ENCODE measurements at regions not wholly inside any gene's neighbourhood (a gene's known extent, or its start where the extent isn't known, plus 50 kb on each side); places are given as distances from the start of the nearest gene placed in this dataset.
A peak's percentile ranks its signal among the peaks of the same experiment; 100 is the strongest.
"Not testable (repeated sequence)": the region's sequence is repeated elsewhere in the genome, so short reads cannot be mapped to it uniquely, and the experiment has no call there.

GRCh38 chr1:5727191-5727590, 265.0 kb downstream of the NPHP4 start:
- no peak overlapping the region for H3K4me3 Mint-ChIP-seq (ENCODE audit: unreplicated experiment)
- Histone ChIP-seq H3K4me3 (ENCODE audit: low read depth, low read length) (no peak overlapping the region), H3K9me3 (no peaks in the 10 kb centered on the region; the same call in 1 of the 2 replicates), H3K27me3 (replicated peaks; ENCODE audit: control insufficient read depth, insufficient read depth, low read length) (no peaks in the 10 kb centered on the region), H3K36me3 (ENCODE audit: control insufficient read depth, insufficient read depth, low read length) (no peaks in the 10 kb centered on the region), H3K4me1 (peaks cover 48% of the 10 kb centered on the region)
- BruUV-seq (replicated peaks) = no TSS peak
- no peak for DNase-seq
- no peaks in the 10 kb centered on the region for H3K27me3 Mint-ChIP-seq (ENCODE audit: insufficient read depth, unreplicated experiment)
- peaks cover 23% of the 10 kb centered on the region for H3K4me1 Mint-ChIP-seq (ENCODE audit: low read depth, unreplicated experiment)
- H3K27ac Mint-ChIP-seq (ENCODE audit: unreplicated experiment) = peak overlapping the region; percentile 72
- H3K36me3 Mint-ChIP-seq (ENCODE audit: insufficient read depth, unreplicated experiment) = no peaks in the 10 kb centered on the region
- ChIA-PET POLR2A (no interaction called here), CTCF (interaction anchor here (1.5 to 2.4 kb wide), 2 partner anchors 9 to 18 kb away, joined by 5 to 17 read pairs; no protein-coding TSS in a partner anchor)
- H3K9me3 Mint-ChIP-seq (ENCODE audit: unreplicated experiment) = peaks cover 11% of the 10 kb centered on the region
- intact Hi-C loops (cut with micrococcal nuclease; ENCODE audit: unreplicated experiment) = no loop called here
- TF ChIP-seq CTCF (IDR thresholded peaks at IDR 0.05; ENCODE audit: insufficient read depth in 1 of 2, low read depth in 1 of 2, low read length in 1 of 2, severe bottlenecking in 1 of 2, unreplicated experiment in 1 of 2) = no peak

DNA sequence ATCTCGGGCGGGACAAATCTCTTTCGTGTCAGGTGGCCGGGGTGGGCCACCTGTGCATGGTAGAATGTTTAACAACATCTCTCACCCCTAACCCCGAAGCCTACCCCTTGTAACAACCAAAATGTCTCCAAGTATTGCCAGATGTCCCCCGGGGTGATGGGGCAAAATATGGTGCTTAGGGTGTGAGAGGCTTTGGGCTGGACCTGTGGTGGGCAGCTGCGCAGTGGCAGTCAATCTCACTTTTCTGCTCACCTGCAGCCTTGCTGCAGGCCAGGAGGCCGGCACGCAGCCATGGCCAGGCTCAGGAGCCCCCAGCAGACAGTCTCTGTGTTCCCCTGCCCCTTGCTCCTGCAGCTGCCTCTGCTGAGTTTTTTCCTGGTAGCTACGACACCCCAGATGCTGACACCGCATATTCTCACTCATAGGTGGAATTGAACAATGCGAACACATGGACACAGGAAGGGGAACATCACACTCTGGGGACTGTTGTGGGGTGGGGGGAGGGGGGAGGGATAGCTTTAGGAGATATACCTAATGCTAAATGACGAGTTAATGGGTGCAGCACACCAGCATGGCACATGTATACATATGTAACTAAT, 265.5 kb downstream of the NPHP4 start:
- H3K36me3 Mint-ChIP-seq (ENCODE audit: insufficient read depth, unreplicated experiment); intact Hi-C loops (cut with micrococcal nuclease; ENCODE audit: unreplicated experiment); DNase-seq; H3K4me3 ChIP-seq (ENCODE audit: low read depth, low read length); H3K9me3 ChIP-seq; H3K4me3 Mint-ChIP-seq (ENCODE audit: unreplicated experiment); BruUV-seq (replicated peaks); H3K36me3 ChIP-seq (ENCODE audit: control insufficient read depth, insufficient read depth, low read length); POLR2A ChIA-PET; H3K27me3 Mint-ChIP-seq (ENCODE audit: insufficient read depth, unreplicated experiment); H3K27me3 ChIP-seq (replicated peaks; ENCODE audit: control insufficient read depth, insufficient read depth, low read length): not testable (repeated sequence)
- H3K4me1 ChIP-seq = peaks cover 48% of the 10 kb centered on the region
- Mint-ChIP-seq H3K9me3 (ENCODE audit: unreplicated experiment) (peaks cover 11% of the 10 kb centered on the region), H3K4me1 (ENCODE audit: low read depth, unreplicated experiment) (peaks cover 23% of the 10 kb centered on the region), H3K27ac (ENCODE audit: unreplicated experiment) (peak overlapping the region; percentile 45)
- CTCF ChIA-PET = interaction anchor here (1.5 kb wide), 1 partner anchor 19 kb away, joined by 5 read pairs; no protein-coding TSS in a partner anchor

DNA sequence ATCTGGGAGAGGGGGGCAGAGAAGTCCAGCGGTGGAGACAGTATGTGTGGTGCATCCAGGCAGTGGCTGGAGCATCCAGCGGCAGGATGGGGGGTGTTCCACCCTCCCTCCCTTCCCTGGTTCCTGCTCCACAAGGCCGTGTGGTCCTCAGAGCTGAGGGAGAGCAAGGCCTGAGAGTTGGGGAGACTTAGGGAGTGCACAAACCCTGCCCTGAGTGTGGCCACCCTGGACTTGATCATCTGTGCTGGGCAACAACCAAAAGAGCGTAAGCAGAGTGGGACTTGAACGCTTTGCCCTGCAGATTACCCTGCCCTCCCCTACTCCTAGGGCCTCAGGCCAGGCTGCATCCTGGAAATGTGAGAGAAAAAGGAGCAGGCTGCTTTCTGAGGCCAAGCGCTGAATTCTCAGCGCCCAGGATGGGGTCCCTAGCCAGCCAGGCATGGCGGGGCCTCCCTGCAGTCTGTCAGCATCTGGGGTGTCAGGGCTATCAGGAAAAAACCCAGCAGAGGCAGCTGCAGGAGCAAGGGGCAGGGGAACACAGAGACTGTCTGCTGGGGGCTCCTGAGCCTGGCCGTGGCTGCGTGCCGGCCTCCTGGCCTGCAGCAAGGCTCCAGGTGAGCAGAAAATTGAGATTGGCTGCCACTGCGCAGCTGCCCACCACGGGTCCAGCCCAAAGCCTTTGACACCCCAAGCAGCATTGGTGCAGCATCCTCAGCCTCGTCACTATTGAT, 266.2 kb downstream of the NPHP4 start:
- ChIA-PET CTCF (no interaction called here), POLR2A (no interaction called here)
- DNase-seq = no peak
- H3K27me3 Mint-ChIP-seq (ENCODE audit: insufficient read depth, unreplicated experiment) = no peaks in the 10 kb centered on the region
- H3K27me3 ChIP-seq (replicated peaks; ENCODE audit: control insufficient read depth, insufficient read depth, low read length) = no peaks in the 10 kb centered on the region
- no peaks in the 10 kb centered on the region for H3K36me3 ChIP-seq (ENCODE audit: control insufficient read depth, insufficient read depth, low read length)
- no peak overlapping the region for H3K4me3 ChIP-seq (ENCODE audit: low read depth, low read length)
- H3K4me1 ChIP-seq = peaks cover 46% of the 10 kb centered on the region
- peaks cover 5% of the 10 kb centered on the region; the same call in 1 of the 2 replicates for H3K9me3 ChIP-seq
- H3K4me3 Mint-ChIP-seq (ENCODE audit: unreplicated experiment) = no peak overlapping the region
- TF ChIP-seq CTCF (IDR thresholded peaks at IDR 0.05; ENCODE audit: insufficient read depth in 1 of 2, low read depth in 1 of 2, low read length in 1 of 2, severe bottlenecking in 1 of 2, unreplicated experiment in 1 of 2) = no peak
- H3K27ac Mint-ChIP-seq (ENCODE audit: unreplicated experiment) = peak overlapping the region; percentile 45
- BruUV-seq (replicated peaks) = no TSS peak
- intact Hi-C loops (cut with micrococcal nuclease; ENCODE audit: unreplicated experiment) = no loop called here
- H3K4me1 Mint-ChIP-seq (ENCODE audit: low read depth, unreplicated experiment) = peaks cover 23% of the 10 kb centered on the region
- peaks cover 11% of the 10 kb centered on the region for H3K9me3 Mint-ChIP-seq (ENCODE audit: unreplicated experiment)
- no peaks in the 10 kb centered on the region for H3K36me3 Mint-ChIP-seq (ENCODE audit: insufficient read depth, unreplicated experiment)

All from Caco-2 (cell line).